ENCODE measurements at regions not wholly inside any gene's neighbourhood (a gene's known extent, or its start where the extent isn't known, plus 50 kb on each side); places are given as distances from the start of the nearest gene placed in this dataset.
"Not testable (repeated sequence)": the region's sequence is repeated elsewhere in the genome, so short reads cannot be mapped to it uniquely, and the experiment has no call there.

- DNase-seq (ENCODE audit: low read depth in 2 of 2) = no peak
These were observed 53.1 kb upstream of the WNT4 start for GRCh38 chr1:22196041-22196440.

GRCh38 chr1:22196641-22197040, 53.7 kb upstream of the WNT4 start:
- DNase-seq (ENCODE audit: low read depth in 2 of 2) = no peak

GRCh38 chr1:22197644-22198043, 54.7 kb upstream of the WNT4 start:
- no peak for DNase-seq (ENCODE audit: low read depth in 2 of 2)

GRCh38 chr1:22201023-22201422, 58.1 kb upstream of the WNT4 start:
- DNase-seq (ENCODE audit: low read depth in 2 of 2) = no peak

- DNase-seq (ENCODE audit: low read depth in 2 of 2) = no peak
These were observed 60.4 kb upstream of the WNT4 start for GRCh38 chr1:22203335-22203734.

GRCh38 chr1:22204057-22204840, 61.4 kb upstream of the WNT4 start:
- no peak for DNase-seq (ENCODE audit: low read depth in 2 of 2)

- DNase-seq (ENCODE audit: low read depth in 2 of 2) = no peak
These were observed 62.4 kb upstream of the WNT4 start for GRCh38 chr1:22204989-22205913.

GRCh38 chr1:22206551-22207125, 63.7 kb upstream of the WNT4 start:
- DNase-seq (ENCODE audit: low read depth in 2 of 2) = no peak

GRCh38 chr1:22207511-22208267, 64.8 kb upstream of the WNT4 start:
- DNase-seq (ENCODE audit: low read depth in 2 of 2) = no peak

- DNase-seq (ENCODE audit: low read depth in 2 of 2) = no peak
These were observed 65.5 kb upstream of the WNT4 start for GRCh38 chr1:22208268-22208972.

- DNase-seq (ENCODE audit: low read depth in 2 of 2) = no peak
These were observed 66.1 kb upstream of the WNT4 start for GRCh38 chr1:22208973-22209378.

GRCh38 chr1:22210176-22210575, 67.3 kb upstream of the WNT4 start:
- DNase-seq (ENCODE audit: low read depth in 2 of 2) = no peak

- DNase-seq (ENCODE audit: low read depth in 2 of 2) = no peak
These were observed 67.7 kb upstream of the WNT4 start for GRCh38 chr1:22210636-22211035.

GRCh38 chr1:22211459-22211858, 68.6 kb upstream of the WNT4 start:
- DNase-seq (ENCODE audit: low read depth in 2 of 2) = not testable (repeated sequence)

- no peak for DNase-seq (ENCODE audit: low read depth in 2 of 2)
These were observed 69.7 kb upstream of the WNT4 start for GRCh38 chr1:22212400-22213233.

- no peak for DNase-seq (ENCODE audit: low read depth in 2 of 2)
These were observed 73.5 kb upstream of the WNT4 start for GRCh38 chr1:22216210-22216883.

GRCh38 chr1:22216966-22217365, 74.1 kb upstream of the WNT4 start:
- DNase-seq (ENCODE audit: low read depth in 2 of 2) = no peak

GRCh38 chr1:22217811-22218460, 75.0 kb upstream of the WNT4 start:
- no peak for DNase-seq (ENCODE audit: low read depth in 2 of 2)

GRCh38 chr1:22218618-22219250, 75.8 kb upstream of the WNT4 start:
- DNase-seq (ENCODE audit: low read depth in 2 of 2) = no peak

All from stimulated activated CD4-positive, alpha-beta T cell treated with anti-CD3 and anti-CD28 coated beads, Interleukin-12 subunit alpha, Interleukin-12 subunit beta, amount 100 ng/mL, for 24 hours (primary cell).